Fibroblast of skin of scalp (primary cell): ENCODE measurements at regions not wholly inside any gene's neighbourhood (a gene's known extent, or its start where the extent isn't known, plus 50 kb on each side); places are given as distances from the start of the nearest gene placed in this dataset.
"Not testable (repeated sequence)": the region's sequence is repeated elsewhere in the genome, so short reads cannot be mapped to it uniquely, and the experiment has no call there.

ENCODE experiments used
- DNase-seq: peaks from one replicate; pipeline ENCODE4 v3.0.0-alpha.2; 2013

- DNase-seq = no peak
Measured at GRCh38 chr1:59184365-59184905, 112.5 kb upstream of the FGGY start.

DNA sequence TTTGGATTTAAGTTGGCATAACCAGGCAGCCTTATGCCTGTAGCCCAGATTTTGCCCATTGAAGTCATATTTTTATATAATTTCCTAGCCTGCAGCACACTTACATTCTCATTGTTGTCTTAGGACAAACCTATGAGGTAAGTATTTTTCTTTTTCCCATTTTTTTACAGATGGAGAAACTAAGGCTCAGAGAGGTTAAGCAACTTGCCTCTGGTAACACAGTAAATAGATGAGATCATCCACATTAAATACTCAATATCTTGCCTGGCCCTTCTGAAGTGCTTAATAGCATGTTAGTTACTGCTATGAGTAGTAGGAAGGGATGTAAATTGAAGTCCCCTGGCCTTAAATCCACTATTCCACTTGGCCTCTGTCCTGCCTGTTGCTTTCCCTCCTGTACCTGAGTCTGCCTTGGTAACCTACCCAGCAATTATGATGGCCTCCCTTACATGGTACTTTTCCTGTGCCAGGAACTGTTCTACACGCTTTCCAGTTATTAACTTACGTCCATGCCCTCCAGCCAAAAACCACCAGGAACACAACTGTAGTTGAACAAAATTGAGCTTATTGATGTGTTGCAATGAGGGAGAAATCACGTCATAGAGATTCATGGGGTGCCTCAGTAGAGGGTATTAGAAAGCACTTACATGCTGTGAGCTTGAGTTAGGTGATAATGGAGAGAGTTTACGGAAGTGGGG, 111.6 kb upstream of the FGGY start:
- no peak for DNase-seq

DNA sequence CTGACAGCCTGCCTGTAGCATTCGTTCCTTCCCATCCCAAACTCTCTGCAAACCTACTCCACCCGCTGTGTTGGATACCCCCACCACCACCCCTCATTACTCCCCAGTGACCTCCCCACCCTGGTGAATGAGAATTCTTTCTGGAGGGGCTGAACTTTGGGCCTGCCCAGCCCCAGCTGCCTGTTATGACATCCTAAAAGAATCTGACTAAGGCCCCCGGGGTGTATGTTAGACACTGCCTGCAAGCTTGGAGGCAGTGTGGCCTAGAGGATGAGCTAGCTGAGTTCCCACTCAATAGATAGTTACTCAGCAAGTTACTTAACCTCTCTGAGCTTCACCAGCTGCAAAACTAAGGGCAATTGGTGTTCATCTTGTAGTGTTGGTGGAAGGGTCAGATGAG, 110.2 kb upstream of the FGGY start:
- DNase-seq = peak; percentile 95

DNA sequence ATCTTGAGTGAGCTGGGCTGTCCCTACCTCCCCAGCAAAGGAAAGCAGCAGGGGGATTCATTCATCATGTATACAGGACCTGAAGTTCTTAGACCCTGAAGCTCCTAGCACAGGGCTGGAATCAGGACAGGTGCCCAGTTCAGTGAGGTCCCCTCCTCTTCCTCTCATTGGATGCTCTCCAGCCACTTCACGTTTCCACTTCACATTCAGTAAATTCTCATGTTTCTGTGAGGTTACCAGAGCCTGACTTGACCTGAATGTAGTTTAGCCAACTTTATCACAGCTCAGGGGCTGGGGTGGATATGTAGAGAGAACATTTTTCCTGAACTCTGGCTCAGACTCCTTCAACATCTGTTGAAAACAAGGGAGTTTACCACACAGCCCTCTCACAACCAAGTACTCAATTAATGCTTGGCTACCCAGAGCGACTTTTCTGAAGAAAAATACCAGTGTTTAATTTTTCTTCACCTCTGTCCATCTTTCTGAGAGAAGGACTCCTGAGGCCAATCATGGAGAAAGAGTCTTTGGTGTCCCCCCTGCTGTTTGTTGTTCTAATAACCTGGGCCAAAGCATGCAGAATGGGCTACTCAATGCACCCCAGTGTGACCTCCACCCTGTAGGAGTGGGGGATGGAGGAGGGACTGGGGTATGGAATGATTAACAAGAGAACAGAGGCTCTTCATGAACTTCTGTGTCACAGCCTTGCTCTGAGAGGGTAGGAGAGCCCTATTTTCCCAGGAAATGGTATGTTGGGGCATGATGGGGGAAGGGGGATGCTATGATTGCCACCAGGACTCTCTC, 108.3 kb upstream of the FGGY start:
- DNase-seq = no peak

DNA sequence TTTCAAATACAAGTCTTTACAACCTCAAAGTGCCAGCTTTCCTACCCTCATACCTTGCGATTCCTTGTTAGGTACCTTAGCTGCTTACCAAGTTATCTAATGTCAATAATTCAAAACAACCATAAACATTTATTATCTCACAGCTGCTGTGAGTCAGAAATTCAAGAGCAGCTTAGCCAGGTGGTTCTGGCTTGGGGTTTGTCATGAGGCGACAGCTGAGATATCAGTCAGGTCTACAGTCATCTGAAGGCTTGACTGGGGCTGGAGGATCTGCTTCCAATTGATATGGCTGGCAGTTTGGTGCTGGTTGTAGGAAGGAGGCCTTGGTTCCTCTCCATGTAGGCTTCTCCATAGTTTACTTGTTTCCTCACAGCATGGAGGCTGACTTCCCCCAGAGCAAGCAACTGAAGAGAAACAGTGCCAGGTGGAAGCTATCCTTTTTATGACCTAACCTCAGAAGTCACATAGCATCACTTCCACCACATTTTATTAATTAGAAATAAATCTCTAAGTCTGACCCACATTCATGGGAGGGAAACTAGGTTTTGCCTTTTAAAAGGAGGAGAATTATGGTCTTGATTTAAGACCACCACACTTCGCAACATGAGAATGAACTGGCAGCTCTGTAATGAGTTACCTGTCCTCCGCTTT, 103.3 kb upstream of the FGGY start:
- DNase-seq = no peak

- DNase-seq = no peak
Measured at GRCh38 chr1:59194621-59195020, 102.3 kb upstream of the FGGY start.

DNA sequence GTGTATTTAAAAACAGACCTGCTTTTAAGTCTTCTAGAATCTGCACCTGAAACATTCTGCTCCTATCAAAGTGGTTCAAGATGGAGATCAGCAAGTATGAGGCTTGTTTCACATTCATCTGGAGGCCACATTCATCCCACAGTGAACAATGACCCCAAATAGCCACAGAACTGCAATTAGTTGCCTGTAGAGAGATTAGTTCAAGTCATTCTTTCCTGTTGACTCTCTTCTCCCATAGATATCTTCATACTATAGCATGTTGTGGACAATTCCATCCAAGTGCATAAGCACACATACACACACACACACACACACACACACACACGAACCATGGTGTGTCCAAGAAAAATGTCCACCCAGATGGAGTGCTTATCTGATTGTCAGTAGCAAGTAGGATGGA, 101.7 kb upstream of the FGGY start:
- DNase-seq = no peak

- DNase-seq = peak; percentile 70
Measured at GRCh38 chr1:59198564-59198963, 98.3 kb upstream of the FGGY start.

DNA sequence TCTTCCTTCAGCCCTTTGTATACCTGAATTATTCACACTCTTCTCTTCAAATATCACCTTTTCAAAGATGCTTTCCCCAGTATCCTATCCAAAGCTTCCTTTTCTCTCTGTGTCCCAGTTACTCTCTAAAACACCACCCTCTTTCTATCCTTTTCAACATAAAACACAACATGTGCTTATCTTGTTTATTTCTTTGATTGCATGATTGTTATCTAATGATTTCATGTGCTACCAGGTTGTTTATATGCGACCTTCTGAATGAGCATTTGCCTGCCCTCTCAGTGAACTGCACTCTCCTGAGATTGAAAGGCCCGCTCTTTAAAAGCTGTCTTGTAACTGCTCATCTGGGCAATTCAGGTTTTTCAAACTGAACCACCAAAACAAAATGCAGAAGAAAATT, 97.7 kb upstream of the FGGY start:
- DNase-seq = no peak

DNA sequence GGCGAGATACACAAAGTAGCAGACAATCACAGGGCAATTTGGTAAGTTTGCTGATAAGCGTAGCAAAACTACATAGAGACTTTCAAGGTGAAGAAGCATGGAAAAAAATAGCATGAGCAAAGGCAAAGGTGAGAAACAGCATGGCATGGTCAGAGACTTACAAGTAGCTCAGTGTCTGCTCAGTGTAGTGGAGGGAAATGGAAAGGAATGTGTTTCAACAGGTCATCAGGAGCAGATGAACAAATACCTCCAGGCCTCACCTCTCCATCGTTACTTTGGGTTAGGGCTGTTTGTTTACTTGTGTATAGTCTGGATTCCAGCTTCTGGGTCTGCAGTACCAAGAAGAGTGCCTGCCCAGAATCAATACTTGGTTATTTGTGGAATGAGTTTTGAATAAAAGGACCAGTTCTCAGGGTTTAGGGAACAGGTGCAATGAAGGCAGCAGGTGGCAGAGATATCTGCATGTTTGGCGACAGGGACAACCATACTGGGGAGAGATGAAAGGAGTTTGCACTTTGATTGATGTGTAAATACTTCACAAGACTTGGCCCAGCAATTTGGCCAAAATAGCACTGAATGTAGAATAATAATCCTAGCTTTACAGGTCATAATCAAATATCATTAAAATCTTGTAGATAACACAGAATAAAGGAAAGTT, 97.0 kb upstream of the FGGY start:
- no peak for DNase-seq

DNA sequence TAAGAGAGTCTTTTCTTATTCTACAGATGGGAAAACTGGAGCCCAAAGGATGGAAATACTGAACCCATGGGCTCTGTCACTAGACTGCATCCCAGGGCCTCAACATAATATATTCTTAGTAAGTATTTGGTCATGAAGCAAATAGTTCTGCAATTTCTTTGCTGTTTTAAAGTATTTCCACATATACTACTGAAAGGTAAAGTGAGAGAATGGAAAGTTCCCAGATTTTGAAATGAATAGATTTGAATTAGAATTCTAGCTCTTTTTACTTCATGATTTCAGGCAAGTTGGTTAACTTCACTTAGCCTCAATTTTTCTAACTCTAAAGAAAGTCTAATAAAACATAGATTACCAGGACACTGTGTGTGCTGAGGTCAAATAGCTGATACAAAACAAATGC, 95.6 kb upstream of the FGGY start:
- DNase-seq = no peak

GRCh38 chr1:59202455-59202854, 94.4 kb upstream of the FGGY start:
- DNase-seq = no peak

GRCh38 chr1:59204001-59204400, 92.9 kb upstream of the FGGY start:
- DNase-seq = no peak

GRCh38 chr1:59206616-59207015, 90.3 kb upstream of the FGGY start:
- DNase-seq = not testable (repeated sequence)

DNA sequence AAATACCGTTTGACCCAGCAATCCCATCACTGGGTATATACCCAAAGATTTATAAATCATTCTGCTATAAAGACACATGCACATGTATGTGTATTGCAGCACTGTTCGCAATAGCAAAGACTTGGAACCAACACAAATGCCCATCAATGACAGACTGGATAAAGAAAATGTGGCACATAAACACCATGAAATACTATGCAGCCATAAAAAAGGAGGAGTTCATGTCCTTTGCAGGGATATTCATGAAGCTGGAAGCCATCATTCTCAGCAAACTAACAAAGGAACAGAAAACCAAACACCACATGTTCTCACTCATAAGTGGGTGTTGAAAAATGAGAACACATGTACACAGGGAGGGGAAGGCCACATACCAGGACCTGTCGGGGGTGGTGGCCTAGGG, 86.5 kb upstream of the FGGY start:
- DNase-seq = not testable (repeated sequence)

- no peak for DNase-seq
Measured at GRCh38 chr1:59212706-59213105, 84.2 kb upstream of the FGGY start.

- DNase-seq = peak; percentile 76
Measured at GRCh38 chr1:59214248-59215208, 82.4 kb upstream of the FGGY start.

DNA sequence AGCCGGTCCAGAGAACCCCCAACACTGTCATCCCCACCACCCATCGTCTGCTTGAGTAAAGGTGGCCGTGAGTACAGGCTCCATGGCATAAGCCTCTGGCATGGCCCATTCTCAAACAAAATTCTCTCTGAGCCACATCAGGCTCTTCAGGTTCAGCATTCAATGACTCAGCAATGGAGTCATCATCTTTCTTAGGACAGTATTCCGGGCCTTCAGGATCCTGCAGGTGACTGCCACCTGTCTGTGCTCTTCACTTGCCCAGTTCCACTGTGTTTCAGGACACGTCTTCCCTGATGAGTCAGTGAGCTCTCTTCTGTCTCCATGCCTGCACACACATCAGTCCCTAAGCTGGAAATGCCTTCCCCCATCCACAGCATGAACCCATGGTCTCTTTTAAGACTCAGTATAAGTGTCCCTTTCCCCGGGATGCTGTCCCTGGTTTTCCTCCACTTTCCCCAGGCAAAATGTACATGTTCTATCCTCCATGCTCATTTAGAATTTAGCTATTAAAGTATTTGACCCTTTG, 81.1 kb upstream of the FGGY start:
- DNase-seq = no peak

GRCh38 chr1:59217439-59217838, 79.5 kb upstream of the FGGY start:
- DNase-seq = not testable (repeated sequence)

- DNase-seq = peak; percentile 39
Measured at GRCh38 chr1:59218521-59219236, 78.2 kb upstream of the FGGY start.

DNA sequence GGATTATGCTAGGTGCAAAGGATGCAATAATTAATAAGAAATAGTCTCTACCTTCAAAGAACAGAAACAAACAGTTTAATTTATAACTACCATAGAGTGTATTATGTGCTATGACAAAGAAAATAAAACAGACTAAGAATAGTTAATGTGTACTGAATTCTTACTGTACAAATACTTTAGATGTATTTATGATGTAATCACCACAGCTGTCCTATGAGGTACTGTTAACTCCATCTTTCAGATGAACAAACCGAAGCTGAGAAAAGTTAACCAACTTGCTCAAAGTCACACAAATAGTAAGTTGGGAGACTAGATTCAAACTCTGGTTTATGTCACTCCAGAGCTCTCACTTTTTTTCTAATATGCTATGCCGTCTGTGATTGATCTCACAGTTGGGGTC, 77.0 kb upstream of the FGGY start:
- DNase-seq = no peak
